CD4-positive, alpha-beta T cell treated with Interleukin-4 for 4 hours (primary cell): ENCODE measurements at regions not wholly inside any gene's neighbourhood (a gene's known extent, or its start where the extent isn't known, plus 50 kb on each side); places are given as distances from the start of the nearest gene placed in this dataset.

ENCODE experiments used
- DNase-seq: peaks from one replicate; pipeline ENCODE4 v3.0.0-alpha.2; 2020

- DNase-seq: no peak
Observed at GRCh38 chr3:177931346-177931745, 604.9 kb upstream of the KCNMB2 start.

DNA sequence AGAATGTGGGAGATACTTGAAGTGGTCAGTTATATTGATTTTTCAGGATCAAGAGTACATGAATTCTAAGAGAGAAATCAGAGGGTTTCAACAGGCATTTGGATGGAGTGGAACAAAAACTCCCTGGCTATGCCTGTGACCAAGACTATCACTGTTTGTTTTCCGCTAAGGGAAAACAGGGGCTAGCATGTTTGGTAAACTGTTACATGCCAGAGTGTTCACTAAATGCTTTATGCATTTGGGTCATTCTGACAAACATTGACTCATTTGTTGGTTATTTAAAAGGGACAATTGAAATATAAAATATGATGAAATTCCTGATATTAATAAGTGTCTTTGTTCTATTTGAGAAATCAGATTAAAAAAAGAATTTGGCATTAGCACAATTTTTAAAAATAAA, 603.9 kb upstream of the KCNMB2 start:
- no peak for DNase-seq

GRCh38 chr3:177932750-177933660, 603.2 kb upstream of the KCNMB2 start:
- DNase-seq: no peak

GRCh38 chr3:177934001-177934891, 602.0 kb upstream of the KCNMB2 start:
- no peak for DNase-seq

GRCh38 chr3:177935047-177935446, 601.2 kb upstream of the KCNMB2 start:
- no peak for DNase-seq

- DNase-seq: no peak
Observed at GRCh38 chr3:177936721-177937120, 599.5 kb upstream of the KCNMB2 start.

GRCh38 chr3:177942911-177943310, 593.3 kb upstream of the KCNMB2 start:
- no peak for DNase-seq

DNA sequence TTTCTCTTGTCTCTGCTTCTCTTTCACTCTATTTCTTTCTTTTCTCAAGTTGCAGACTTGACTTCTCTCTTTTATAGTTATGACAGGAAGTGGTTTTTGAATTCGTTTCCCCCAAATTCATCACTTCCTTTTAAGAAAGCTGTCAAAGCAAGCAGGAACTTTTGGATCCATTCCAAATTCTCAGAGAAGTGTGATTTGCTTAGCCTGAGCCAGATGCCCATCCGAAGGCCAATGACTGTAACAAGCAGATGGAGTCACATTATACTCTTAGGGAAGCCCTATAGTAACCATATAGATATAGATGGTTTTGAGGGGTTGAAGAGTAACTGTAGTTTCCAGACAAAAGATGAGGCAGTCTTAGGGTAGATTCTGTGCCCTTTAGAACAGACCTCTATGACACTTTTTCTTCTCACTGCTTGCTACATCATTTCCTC, 592.0 kb upstream of the KCNMB2 start:
- peak; percentile 40 for DNase-seq

- no peak for DNase-seq
Observed at GRCh38 chr3:177946048-177946447, 590.2 kb upstream of the KCNMB2 start.

- no peak for DNase-seq
Observed at GRCh38 chr3:177946497-177946896, 589.7 kb upstream of the KCNMB2 start.

DNA sequence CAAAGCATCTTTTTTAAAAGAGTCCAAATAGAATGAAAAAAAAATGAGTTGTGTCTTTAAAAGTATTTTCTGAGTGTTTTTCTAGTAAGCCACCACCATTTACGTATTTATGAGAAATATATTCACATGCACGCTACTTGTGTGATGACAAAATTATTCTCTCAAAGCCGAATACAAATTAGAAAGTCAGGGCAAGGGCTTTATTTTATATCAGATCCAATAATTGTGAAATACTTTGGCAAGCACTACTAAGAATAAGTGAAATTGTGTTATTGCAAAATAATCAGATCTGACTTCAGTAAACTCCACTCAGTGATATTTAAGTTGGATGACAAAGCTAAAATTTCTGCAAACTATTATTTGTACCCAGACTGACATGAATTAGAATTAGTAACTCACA, 589.3 kb upstream of the KCNMB2 start:
- DNase-seq: no peak

DNA sequence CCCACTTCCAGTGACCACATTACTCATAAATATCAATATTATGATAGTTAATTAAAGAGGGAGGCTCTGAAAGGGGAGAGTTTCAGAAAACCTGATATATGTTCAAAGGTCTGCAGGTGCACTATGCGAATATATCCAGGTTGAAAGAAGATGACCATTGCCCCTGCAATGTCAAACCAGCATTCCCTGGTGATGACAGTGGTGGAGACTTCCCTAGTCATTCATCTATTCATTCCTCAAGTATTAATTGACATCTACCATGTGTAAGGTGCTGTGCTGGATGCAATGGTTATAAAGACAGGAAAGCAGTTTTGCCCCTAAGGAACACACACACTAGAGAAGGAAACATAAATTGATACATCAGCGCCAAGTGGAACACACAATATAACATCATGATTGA, 588.3 kb upstream of the KCNMB2 start:
- DNase-seq: no peak

- no peak for DNase-seq
Observed at GRCh38 chr3:177948716-177949425, 587.4 kb upstream of the KCNMB2 start.

- DNase-seq: no peak
Observed at GRCh38 chr3:177959188-177959587, 577.0 kb upstream of the KCNMB2 start.

DNA sequence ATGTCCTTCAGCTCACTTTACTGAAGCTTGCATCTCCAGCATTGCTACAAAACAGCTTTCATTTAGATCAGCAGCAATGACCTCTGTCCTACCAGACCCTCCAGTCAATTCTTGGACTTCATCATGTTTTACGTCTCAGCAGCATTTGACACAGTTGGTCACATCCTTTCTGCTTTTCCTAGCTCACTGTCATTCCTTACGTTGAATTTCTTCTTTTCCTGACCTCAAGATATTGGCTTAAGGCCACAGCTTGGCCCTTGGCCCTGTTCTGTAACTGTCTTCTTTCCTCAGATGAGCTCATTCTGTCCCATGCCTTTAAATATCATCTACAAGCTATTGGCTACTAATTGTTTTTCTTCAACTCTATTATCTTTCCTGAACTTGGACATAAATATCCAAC, 576.2 kb upstream of the KCNMB2 start:
- no peak for DNase-seq

DNA sequence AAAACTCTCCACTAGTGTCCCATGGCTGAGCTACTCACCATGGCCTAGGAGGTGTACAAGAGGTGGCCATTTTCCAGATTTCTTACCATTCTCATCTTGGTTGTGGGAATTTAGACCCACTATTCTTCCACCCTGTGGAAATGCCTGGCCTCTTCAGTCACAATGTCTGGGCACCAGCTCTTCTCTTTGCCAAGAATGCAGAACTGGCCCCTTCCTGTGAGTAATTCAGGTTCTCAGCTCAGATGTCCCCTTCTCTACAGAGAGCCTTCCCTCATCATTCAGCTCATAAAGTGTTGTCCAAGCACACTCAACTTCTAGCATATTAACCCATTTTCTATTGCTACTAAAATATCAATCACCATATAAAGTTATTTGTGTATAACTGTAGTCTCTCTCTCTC, 575.5 kb upstream of the KCNMB2 start:
- no peak for DNase-seq

DNA sequence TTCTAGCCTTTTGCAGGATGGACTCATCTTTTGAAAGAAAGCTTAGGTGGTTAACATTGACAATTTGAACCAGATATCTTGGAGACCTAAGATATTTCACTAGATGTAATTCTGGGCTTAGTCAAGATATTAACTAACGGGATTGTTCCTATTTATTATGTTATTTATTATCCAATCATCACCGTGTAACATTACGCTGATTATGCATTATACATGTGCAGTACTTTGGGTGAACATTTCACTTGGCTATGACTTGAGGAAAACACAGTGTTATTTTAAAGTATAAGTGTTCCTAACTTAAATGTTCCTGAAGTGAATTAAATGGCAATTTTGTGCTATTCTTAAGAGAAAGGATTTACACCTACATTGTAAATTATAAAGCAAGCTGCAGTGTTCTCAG, 574.5 kb upstream of the KCNMB2 start:
- no peak for DNase-seq

DNA sequence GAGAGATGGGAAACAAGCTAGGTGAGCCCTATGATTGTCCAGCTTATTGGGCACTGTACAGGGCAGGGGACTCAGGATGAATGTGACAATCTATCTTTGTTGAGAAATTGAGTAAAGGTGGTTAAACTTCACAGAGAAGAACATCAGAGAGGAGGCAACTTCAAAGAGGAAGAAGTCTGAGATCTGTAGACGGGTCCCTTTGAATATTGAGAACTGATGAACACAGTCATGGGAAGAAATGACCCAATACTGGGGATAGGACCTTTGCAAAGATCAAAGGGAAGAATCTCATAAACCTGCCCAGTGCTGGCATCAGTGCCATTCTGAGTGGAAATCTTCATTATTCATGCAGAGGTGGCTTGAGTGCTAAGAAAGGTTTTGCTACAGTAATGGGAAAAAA, 569.7 kb upstream of the KCNMB2 start:
- DNase-seq: no peak

DNA sequence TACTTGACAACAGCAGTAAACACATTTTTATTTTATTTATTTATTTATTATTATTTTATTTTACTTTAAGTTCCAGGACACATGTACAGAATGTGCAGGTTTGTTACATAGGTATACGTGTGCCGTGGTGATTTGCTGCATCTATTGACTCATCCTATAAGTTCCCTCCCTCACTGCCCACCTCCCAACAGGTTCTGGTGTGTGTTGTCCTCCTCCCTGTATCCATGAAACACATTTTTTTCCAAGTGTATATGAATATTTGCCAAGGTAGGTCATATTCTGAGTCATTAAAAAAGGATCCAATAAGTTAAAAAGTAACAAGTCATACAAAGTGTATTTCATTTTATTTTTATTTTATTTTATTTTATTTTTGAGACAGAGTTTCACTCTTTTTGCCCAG, 567.3 kb upstream of the KCNMB2 start:
- DNase-seq: no peak

- no peak for DNase-seq
Observed at GRCh38 chr3:177973241-177973840, 562.9 kb upstream of the KCNMB2 start.

- DNase-seq: no peak
Observed at GRCh38 chr3:177976241-177976640, 560.0 kb upstream of the KCNMB2 start.

DNA sequence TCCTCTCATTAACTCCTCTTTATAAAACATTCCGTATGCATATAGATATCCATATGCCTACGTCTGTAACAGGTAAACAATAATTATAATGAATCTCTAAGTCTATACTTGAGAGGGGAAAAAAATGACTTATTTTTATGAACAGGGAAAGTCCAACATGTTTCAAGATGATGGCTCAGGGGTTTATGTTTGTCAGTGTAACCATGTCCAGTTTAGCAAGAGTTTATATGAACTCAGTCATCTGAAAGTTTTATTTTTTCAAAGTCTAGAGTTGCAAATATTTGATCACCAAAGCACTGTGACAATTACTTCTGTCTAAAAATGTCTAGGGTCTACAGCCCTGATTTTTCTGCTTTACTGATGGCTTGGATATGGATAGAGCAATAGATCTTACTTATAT, 559.4 kb upstream of the KCNMB2 start:
- DNase-seq: no peak
